ENCODE measurements at regions not wholly inside any gene's neighbourhood (a gene's known extent, or its start where the extent isn't known, plus 50 kb on each side); places are given as distances from the start of the nearest gene placed in this dataset.

- no peak for TF ChIP-seq CTCF (IDR thresholded peaks at IDR 0.05; ENCODE audit: low read depth, low read length, missing control alignments)
- no peak for DNase-seq (ENCODE audit: extremely low read depth, low read depth)
Measured at GRCh38 chr20:22922987-22923386, 112.1 kb upstream of the SSTR4 start.

GRCh38 chr20:22924046-22924737, 110.9 kb upstream of the SSTR4 start:
- no peak for TF ChIP-seq CTCF (IDR thresholded peaks at IDR 0.05; ENCODE audit: low read depth, low read length, missing control alignments)
- no peak overlapping the region for H3K4me3 ChIP-seq (replicated peaks; ENCODE audit: low read depth, low read length)
- no peak for DNase-seq (ENCODE audit: extremely low read depth, low read depth)

More at GRCh38 chr20:22922987-22923386, 112.1 kb upstream of the SSTR4 start:
- H3K4me3 ChIP-seq (replicated peaks; ENCODE audit: low read depth, low read length), result no peak overlapping the region

- no peak for TF ChIP-seq CTCF (IDR thresholded peaks at IDR 0.05; ENCODE audit: low read depth, low read length, missing control alignments)
Measured at GRCh38 chr20:22924949-22925612, 110.0 kb upstream of the SSTR4 start.

GRCh38 chr20:22925613-22925983, 109.5 kb upstream of the SSTR4 start:
- TF ChIP-seq CTCF (IDR thresholded peaks at IDR 0.05; ENCODE audit: low read depth, low read length, missing control alignments), result no peak
- no peak for DNase-seq (ENCODE audit: extremely low read depth, low read depth)

More at GRCh38 chr20:22924949-22925612, 110.0 kb upstream of the SSTR4 start:
- no peak for DNase-seq (ENCODE audit: extremely low read depth, low read depth)
- no peak overlapping the region for H3K4me3 ChIP-seq (replicated peaks; ENCODE audit: low read depth, low read length)

GRCh38 chr20:22927537-22927936, 107.6 kb upstream of the SSTR4 start:
- no peak for TF ChIP-seq CTCF (IDR thresholded peaks at IDR 0.05; ENCODE audit: low read depth, low read length, missing control alignments)
- no peak overlapping the region for H3K4me3 ChIP-seq (replicated peaks; ENCODE audit: low read depth, low read length)
- no peak for DNase-seq (ENCODE audit: extremely low read depth, low read depth)

More at GRCh38 chr20:22925613-22925983, 109.5 kb upstream of the SSTR4 start:
- H3K4me3 ChIP-seq (replicated peaks; ENCODE audit: low read depth, low read length), result no peak overlapping the region

GRCh38 chr20:22928679-22929078, 106.4 kb upstream of the SSTR4 start:
- TF ChIP-seq CTCF (IDR thresholded peaks at IDR 0.05; ENCODE audit: low read depth, low read length, missing control alignments), result no peak
- DNase-seq (ENCODE audit: extremely low read depth, low read depth), result no peak
- no peak overlapping the region for H3K4me3 ChIP-seq (replicated peaks; ENCODE audit: low read depth, low read length)

All from HFF-Myc (cell line).